Activated CD4-positive, alpha-beta T cell treated with anti-CD3 and anti-CD28 coated beads for 24 hours (primary cell): ENCODE measurements at regions not wholly inside any gene's neighbourhood (a gene's known extent, or its start where the extent isn't known, plus 50 kb on each side); places are given as distances from the start of the nearest gene placed in this dataset.
A peak's percentile ranks its signal among the peaks of the same experiment; 100 is the strongest.
"Not testable (repeated sequence)": the region's sequence is repeated elsewhere in the genome, so short reads cannot be mapped to it uniquely, and the experiment has no call there.

Experiments
- DNase-seq, 2 donors: peaks; one replicate each; pipeline ENCODE4 v3.0.0-alpha.2; 2020; ENCODE audit warnings: low read depth in 2 of 2

DNA sequence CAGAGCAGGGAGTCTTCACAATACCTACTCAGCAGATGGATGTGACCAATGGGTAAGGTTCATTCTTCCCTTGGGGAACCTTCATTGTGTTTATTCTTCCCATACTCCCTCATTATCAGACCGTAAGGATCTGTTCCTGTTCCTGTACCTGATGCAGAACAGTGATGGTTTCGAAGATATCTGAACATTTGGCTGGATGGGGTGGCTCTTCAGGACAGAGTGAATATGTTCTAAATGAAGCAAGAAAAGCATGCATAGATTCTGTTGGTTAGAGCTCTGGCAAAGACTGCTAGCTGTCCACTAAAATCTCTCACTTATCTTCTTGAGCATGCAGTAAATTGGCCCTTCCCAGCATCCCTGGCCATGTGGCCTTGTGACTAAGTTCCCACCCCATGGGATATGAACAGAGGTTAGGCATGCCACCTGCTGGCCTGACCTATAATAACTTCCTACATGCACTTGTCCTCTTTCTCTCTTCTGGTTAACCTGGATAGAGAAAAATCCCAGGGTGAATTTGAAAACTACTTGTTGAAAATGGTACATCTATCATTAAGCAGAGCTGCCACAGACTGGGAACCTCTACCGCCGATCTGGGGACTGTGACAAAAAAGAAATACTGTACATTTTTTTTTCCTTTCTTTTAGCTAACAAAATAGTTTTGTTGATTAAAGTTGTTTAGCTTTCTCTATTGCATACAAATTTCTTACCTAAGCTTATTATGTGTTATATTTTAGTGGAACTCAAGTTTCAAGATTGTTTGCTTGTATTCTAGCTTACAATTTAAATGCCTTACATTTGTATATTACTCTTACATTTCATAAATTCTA lies 60.0 kb upstream of the BANK1 start:
- peak; percentile 25 for DNase-seq

DNA sequence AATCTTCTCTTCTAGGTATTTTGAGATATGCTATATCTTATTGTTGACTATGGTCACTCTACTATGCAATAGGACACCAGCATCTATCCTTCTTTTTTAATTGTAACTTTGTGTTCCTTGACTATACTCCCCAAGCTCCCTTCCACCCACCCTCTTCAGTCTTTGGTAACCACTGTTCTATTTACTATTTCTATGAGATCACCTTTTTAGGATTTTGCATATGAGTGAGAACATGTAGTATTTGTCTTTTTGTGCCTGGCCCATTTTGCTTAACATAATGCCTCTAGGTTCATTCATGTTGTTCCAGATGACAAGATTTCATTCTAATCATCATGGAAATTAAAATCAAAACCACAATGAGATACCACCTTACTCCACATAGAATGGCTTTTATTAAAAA lies 63.3 kb upstream of the BANK1 start:
- DNase-seq, result no peak

DNA sequence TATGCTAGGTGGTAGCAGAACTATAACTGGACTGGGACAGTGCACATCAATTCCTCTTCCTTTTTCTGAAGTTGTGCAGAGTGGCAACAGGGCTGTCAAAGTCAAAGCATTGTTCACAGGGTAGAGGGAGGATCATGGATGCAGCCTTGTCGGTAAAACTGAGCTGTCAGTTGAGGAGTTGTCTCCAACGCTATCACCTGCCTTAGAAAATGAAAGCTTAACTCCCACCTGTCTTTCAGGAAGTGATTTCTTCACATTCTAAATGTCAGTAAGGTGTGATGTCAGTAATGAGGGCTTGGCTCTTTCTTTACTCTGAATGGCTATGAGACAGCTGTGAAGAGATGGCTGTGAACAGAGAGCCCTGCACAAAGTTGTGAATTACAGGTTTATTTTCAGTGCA lies 66.4 kb upstream of the BANK1 start:
- DNase-seq, result no peak

DNA sequence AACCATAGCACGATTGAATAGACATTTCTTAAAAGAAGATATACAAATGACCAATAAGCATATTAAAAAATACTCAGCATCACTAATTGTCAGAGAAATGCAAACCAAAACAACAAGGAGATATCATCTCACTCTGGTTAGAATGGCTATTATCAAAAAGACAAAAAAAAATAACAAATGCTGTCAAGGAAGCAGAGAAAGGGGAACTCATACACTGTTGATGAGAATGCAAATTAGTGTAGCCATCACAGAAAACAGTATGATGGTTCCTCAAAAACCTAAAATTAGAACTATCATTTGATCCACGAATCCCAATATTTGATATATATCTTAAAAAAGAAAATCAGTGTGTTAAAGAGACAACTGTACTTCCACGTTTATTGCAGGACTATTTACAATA lies 71.7 kb upstream of the BANK1 start:
- no peak for DNase-seq

DNA sequence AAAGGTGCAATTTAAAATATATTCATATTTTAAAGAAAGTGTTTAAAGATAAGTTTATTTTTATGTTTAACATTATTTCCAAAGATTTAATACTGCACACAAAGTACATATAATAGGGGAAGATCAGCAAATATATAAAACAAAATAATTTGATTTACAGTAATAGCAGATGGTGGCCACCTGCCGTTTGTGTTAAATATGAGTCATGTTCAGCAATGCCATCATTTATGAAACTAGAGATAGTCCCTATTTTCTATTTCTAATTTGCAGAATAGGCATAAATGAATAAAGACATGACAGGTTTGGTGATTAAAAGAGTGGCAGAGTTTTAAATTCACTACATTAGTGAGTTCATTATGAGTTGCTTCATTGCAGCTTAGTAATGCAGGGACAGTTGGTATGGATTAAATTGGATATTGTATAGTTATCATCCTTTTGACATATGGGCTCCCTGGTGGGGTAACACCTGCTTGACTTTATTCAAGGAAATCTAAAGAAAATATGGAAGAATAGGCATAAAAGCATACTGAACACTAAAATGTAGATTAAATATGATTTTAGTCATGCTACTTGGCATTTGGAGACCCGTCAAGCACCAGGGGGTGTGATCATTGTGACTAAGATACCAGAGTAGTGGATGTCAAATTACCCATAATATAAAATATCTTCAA lies 78.8 kb upstream of the BANK1 start:
- DNase-seq, result no peak

DNA sequence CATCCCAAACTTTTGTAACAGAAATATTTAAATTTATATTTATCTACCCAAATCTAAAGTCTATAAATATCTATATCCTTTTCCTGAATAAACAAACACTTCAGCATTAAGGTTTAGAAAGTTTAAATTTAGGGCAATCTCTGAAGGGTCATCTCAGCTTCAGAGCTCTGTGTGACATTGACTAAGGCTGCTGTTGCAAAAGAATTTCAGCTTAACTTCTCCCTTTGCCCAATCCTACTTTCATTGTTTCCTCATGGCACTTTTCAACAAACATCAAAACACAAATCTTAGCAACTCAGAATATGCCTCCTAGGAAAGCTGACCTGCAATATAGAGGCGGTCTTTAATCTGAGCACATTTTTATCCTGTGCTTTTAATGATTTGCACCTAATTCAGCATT lies 79.7 kb upstream of the BANK1 start:
- no peak for DNase-seq

DNA sequence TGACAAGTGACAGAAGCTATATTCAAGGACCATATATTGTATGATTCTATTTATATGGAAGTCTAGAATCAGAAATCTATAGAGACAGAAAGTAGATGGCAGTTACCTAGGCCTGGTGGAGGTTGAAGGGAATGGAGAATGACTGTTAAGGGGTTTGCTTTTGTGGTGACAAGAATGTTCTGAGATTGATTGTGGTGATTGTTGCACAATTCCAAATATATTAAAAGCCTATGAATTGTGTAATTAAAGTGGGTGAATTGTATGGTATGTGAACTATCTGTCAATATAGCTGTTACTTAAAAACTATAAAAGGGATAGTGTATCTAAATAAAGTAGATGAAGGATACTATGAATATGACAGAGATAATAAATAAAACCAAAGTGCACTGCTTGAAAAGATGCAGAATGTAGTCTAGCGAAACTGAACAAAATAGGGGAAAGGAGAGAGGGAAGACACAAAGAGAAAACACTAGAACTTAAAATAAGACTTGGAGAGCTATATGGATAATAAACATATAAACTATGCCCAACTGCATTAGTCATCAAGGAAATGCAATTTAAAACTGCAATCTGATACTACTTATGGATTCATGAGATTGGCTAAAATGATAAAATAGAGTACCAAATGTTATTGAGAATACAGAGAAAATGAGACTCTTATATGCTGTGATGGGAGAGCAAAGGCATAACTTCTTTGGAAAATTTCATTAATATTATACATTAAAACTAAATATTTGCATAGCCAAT lies 82.1 kb upstream of the BANK1 start:
- DNase-seq, result no peak

DNA sequence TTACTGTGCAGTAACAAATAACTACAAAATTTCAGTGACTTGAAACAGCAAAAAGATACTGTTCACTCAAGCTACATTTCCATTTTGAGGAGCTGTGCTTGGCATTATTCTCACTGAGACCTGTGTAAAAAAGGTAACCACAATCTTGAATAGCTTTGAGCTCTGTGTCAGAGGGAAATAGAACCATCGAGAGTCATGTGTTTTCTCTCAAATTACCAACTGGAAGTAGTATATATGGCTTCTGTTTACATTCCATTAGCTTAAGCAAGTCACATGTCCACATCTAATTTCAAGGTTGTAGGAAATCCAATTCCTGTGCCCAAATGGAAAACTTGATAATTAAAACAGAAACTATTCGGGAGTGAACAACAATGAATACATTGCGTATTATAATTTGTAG lies 82.9 kb upstream of the BANK1 start:
- no peak for DNase-seq

DNA sequence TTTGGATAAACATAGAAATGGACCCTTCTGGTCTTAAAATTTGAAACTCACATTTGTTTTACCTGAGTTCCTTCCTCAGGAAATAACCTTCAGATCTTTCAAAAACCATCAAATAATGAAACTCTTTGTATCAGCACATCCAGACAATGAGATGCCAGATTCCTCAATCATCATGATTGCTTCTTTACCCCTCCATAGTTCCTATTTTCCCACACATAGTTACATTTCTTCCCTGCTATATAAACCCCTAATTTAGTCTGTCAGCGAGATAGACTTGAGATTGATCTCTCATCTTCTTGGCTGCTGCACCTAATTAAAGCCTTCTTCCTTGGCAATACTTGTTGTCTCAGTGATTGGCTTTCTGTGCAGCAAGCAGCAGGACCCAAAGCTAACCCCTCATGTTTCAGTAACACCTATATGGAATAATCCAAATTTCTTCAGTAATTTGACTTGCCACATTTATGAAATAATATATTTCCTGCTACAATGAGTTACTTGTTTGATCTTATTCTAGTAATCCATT lies 83.9 kb upstream of the BANK1 start:
- no peak for DNase-seq

DNA sequence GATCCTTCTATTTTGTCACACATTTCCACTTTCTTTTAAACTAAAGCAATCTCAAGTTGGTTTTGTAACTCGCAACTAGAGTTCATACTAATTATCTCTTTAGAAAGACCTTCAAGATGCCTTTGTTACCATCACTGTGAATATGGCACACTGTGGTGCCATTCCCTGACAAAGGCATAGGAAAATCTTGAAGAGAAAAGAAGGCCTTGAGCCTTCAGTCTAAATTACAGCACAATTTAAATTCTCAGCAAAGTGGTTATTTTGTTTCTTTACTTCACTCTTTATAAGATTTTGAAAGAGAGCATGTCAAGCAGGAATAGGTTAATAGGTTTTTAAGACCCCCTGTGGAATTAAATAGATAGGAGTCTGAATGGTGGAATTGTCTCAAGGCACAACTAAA lies 89.0 kb upstream of the BANK1 start:
- DNase-seq, result no peak

DNA sequence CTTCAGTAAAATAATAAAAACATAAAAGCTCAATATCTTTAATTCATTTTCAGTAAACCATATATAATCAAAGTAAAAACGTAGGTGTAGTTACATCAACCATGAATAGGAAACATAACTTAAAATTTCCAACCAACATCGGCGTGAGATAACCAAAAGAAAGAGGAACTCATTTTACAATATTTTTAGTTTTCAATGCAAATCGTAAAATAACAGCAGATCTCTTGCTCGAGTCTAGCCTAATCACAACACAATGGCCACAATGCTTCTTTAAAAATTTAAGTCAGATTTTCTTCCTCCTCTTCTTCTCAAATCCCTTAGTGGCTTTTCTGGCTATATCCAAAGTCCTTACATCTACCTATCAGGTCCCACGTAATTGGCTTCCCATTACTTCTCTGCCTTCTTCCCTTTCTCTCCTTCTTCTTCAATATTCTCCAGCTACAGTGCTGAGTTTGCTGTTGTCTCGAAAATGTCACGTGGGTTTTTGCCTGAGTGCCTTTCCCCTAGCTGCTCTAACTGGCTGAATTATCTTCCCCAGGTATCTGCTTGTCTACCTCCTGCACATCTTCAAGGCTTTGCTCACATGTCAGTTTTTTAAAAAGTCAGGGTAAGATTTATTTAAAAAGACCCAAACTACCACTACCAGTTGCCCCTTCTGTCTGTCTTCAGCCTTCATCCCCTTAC lies 90.9 kb upstream of the BANK1 start:
- no peak for DNase-seq

DNA sequence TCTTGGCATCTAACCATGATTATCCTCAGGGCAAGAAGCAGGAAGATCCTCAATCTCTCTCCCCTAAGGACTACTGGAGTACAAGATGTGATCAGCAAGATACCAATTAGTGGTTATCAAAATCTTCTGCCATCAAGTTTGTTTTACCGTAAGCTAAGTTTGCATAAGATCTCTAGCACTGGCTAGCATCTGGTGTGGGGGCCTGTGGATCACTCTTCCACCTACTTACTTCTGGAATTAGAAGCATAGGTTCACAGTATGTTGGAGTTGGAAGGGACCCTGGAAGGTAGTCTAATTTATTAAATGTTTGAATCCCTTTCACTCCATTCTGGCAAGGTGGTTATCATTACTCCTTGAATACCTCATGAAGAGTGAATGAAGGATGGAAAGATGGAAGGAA lies 93.3 kb upstream of the BANK1 start:
- no peak for DNase-seq

DNA sequence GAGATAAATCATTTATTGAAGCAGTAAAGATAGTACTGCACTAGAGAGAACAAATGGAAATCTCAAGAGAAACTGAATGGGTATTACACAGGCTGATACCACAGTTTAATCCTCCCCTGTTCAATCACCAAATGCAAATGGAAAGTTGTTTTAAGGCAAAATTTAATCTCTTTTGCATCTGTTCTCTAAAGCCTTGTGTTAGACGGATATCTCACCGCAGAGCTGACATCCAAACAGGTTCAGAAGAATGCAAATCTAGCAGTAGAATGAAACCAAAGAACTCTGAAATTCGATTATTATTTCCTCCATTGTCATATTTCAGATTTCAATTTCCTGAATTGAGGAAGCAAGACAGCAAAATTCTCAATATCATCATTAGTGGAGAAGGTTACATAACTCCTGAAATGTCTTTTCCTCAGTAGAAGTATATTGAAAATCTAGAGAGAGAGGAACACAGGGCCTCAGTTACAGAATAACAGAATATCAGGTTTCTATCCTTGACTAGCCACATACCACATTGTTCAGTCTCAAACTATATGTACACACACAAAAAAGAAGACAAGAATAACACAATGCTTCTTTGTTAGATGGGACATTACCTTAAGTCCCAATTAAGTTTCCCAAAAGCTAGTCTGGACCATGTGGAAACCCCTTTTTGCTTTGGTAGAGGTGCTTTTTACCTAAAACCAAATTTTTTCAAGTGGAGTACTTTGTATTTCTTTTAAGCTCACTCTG lies 94.1 kb upstream of the BANK1 start:
- DNase-seq, result no peak

DNA sequence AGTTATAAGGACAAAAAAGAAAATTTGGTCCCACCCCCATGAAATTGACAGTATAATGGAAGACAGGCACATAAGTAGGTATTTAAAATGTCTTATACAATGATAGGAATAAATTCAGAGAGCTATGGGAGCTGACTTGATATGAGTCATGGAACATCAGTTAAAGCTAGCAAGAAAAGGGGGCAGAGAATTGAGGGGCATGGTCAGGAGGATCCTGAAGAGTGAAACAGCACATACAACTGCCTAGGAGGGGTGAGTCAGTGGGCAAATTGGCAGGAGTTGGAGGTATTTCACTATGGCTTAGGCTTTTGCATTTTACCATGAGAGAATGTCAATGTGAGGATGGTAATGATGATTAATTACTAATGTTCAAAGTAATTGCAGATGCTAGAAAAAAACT lies 95.4 kb upstream of the BANK1 start:
- DNase-seq, result no peak

DNA sequence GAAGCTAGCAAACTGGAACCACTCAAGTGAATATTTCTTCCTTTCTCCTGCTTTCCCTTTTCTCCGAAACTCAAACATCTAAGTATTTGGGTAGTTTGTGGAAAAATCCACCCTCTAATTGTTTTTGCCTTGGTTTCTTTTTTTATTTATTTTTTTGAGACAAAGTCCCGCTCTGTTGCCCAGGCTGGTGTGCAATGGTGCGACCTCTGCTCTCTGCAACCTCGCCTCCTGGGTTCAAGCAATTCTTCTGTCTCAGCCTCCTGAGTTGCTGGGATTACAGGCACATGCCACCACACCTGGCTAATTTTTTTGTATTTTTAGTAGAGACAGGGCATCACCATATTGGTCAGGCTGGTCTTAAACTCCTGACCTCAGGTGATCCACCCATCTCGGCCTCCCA lies 96.1 kb upstream of the BANK1 start:
- DNase-seq, result not testable (repeated sequence)

DNA sequence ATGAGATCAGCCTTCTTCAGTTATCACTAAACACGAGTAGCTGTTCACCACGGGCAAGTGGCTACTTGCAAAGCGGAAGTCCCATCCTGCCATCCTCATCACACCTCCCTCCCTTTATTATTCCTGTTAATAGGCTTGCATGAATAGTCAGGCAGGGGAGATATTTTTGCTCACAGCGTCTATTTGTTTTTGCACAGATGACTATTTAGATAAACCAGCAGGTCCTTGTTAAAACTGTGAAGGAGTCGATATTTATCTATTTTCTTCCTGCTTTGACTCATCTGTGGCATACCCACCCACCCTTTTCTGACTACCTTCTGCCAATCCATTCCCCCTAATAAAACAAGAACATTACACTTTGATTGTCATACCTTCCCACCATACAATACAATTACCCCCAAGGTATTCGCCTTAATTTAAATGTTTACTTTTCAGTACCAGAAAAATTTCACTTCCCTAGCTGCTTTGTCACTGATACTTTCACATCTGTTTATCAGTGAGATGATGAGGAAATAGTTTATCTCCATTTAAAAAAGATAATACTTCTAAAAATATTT lies 96.6 kb upstream of the BANK1 start:
- no peak for DNase-seq

DNA sequence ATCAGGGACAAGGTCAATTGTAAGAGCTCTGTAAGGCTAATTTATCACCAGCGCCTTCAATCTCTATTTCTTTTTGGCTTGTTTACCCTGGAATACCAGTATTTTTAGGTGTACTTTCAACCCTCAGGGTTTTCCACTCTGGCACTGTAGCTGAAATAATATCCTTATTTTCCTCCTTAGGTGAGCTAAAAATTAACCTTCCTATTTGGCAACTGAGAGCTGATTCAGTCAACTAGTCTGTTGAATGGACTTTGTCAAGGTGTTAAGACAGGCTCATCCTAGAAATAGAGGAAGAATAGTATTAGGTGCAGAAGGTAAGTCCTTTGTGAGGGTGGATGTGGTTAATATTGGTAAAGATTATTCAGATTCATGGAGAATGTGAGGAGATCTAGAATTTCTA lies 101.3 kb upstream of the BANK1 start:
- no peak for DNase-seq

DNA sequence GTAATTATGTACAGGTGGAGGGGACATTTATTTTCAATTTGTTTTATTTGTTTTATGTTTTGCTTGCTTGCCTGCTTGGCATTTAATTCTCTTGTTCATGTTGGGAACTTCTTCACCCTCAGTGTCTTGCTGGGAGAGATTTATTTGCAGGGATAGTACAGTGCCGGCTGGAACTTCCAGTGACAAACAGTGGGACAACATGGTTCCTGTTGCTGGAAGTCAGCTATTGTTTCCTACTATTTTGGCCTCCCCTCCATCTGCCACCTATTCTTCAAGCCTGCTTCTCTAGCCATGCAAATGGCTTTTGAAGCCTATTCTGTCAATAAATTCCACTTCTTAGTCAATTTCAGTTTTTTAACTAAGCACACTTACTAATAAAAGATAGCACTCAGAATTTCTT lies 105.4 kb upstream of the BANK1 start:
- DNase-seq, result no peak

DNA sequence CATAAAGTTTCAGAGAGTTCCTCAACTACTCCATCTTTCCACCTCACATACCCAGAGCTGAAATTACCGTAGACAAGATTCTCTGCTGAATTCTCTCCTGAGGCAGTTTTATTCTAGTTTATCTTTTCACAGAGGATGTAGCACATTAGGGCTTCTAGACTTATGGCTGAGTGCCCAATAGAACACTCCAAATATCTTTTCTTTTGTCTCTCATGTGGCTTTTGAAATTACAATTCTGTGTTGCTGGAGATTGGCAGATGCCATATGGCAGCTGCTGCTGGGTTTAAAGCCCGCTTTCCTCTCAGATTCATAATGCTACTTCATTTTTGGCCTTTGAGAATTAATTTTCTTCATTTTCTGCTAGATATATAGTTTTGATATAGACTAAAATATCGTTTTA lies 107.6 kb upstream of the BANK1 start:
- no peak for DNase-seq

DNA sequence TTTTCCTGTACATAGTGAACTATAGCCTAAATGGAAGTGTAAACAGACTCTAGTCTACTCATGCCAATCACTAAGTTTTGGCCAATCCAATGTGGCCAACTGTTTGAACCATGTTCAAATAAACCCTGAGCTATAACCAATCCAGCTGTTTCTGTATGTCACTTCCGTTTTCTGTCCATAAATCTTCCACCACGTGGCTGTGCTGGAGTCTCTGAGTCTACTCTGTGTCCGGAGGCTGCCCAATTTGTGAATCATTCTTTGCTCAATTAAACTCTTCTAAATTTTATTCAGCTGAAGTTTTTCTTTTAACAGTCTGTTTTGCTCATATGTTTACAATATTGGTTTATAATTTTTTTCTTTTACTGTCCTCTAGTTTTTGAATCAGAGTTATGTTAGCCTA lies 112.3 kb upstream of the BANK1 start:
- no peak for DNase-seq

DNA sequence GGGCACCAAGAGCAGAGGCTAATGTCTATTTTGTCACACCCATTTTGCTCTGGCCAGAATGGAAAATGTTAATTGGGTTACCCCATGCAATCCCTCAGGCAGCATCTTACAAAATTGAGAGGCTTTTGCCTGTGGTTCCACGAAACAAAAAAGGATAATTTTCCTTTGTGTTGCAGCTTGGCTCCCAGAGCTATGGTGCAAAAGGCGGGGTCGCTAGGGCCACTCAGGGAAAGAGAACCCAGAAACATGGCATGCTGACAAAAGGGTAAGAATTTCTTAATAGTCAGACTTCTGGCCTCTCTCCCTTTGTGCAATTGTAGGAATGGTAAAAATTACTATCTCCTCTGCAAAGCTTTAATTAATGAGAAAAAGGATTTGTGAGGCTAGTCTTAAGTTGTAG lies 119.6 kb upstream of the BANK1 start:
- no peak for DNase-seq
